Stimulated activated CD4-positive, alpha-beta T cell treated with anti-CD3 and anti-CD28 coated beads, Interleukin-4, amount 100 ng/mL, for 48 hours (primary cell): ENCODE measurements at regions not wholly inside any gene's neighbourhood (a gene's known extent, or its start where the extent isn't known, plus 50 kb on each side); places are given as distances from the start of the nearest gene placed in this dataset.

Experiments used
- DNase-seq, 2 donors: peaks; one replicate each; pipeline ENCODE4 v3.0.0-alpha.2; 2020; ENCODE audit warnings: low read depth in 2 of 2

GRCh38 chr2:12168354-12168753 is 421.9 kb downstream of the LPIN1 start:
- no peak for DNase-seq

- no peak for DNase-seq
These were observed 422.5 kb downstream of the LPIN1 start for GRCh38 chr2:12168791-12169388.

- DNase-seq: peak; percentile 3 to 15
These were observed 423.3 kb downstream of the LPIN1 start for GRCh38 chr2:12169721-12170120.

- DNase-seq: no peak
These were observed 423.7 kb downstream of the LPIN1 start for GRCh38 chr2:12170121-12170520.

GRCh38 chr2:12173271-12173942 is 427.0 kb downstream of the LPIN1 start:
- no peak for DNase-seq

GRCh38 chr2:12173943-12174340 is 427.5 kb downstream of the LPIN1 start:
- DNase-seq: no peak

- DNase-seq: no peak
These were observed 428.9 kb downstream of the LPIN1 start for GRCh38 chr2:12175323-12175722.

- DNase-seq: no peak
These were observed 430.4 kb downstream of the LPIN1 start for GRCh38 chr2:12176623-12177454.

GRCh38 chr2:12177455-12178288 is 431.2 kb downstream of the LPIN1 start:
- DNase-seq: no peak

GRCh38 chr2:12178289-12179080 is 432.1 kb downstream of the LPIN1 start:
- no peak for DNase-seq

- no peak for DNase-seq
These were observed 433.6 kb downstream of the LPIN1 start for GRCh38 chr2:12180031-12180430.

GRCh38 chr2:12183032-12183645 is 436.7 kb downstream of the LPIN1 start:
- no peak for DNase-seq

GRCh38 chr2:12192762-12193161 is 446.3 kb downstream of the LPIN1 start:
- no peak for DNase-seq

GRCh38 chr2:12194968-12195367 is 448.5 kb downstream of the LPIN1 start:
- no peak for DNase-seq

GRCh38 chr2:12196495-12196894 is 450.1 kb downstream of the LPIN1 start:
- no peak for DNase-seq

- DNase-seq: no peak
These were observed 450.7 kb downstream of the LPIN1 start for GRCh38 chr2:12197133-12197532.

GRCh38 chr2:12199491-12200211 is 453.2 kb downstream of the LPIN1 start:
- DNase-seq: no peak

GRCh38 chr2:12201369-12201768 is 454.9 kb downstream of the LPIN1 start:
- DNase-seq: no peak

- no peak for DNase-seq
These were observed 456.1 kb downstream of the LPIN1 start for GRCh38 chr2:12202313-12203075.
